Right lobe of liver (tissue), 6 donors: ENCODE measurements at regions not wholly inside any gene's neighbourhood (a gene's known extent, or its start where the extent isn't known, plus 50 kb on each side); places are given as distances from the start of the nearest gene placed in this dataset.
A peak's percentile ranks its signal among the peaks of the same experiment; 100 is the strongest.

Experiments
- ATAC-seq, 4 donors: fragments of 200-7000 bp; cut with Tn5 transposase; one replicate each; pipeline ENCODE4 v1.9.1; 2020; ENCODE audit warnings: mild to moderate bottlenecking in 4 of 4, moderate library complexity in 4 of 4
- DNase-seq, 3 donors: peaks; one replicate each; pipeline ENCODE4 v3.0.0-alpha.2; 2020
- H3K27ac ChIP-seq, 3 donors: fragments of 200-600 bp; one replicate each; pipeline ENCODE4 v1.8.0; 2022
- H3K27me3 ChIP-seq, 2 donors: fragments of 200-600 bp; one replicate each; pipeline ENCODE4 v1.8.0; 2022
- H3K36me3 ChIP-seq, 4 donors: fragments of 200-600 bp; sonication (generic) in 1 of 4; one replicate each; pipeline versions ENCODE4 v1.5.1 to v1.8.0; 2017 to 2022; ENCODE audit warnings: control low read depth in 1 of 4
- H3K4me1 ChIP-seq, 4 donors: fragments of 200-600 bp; sonication (generic) in 1 of 4; one replicate each; pipeline versions ENCODE4 v1.5.1 to v1.8.0; 2017 to 2022; ENCODE audit warnings: control low read depth in 1 of 4
- H3K4me3 ChIP-seq, 3 donors: fragments of 200-600 bp; one replicate each; pipeline ENCODE4 v1.8.0; 2022
- H3K9me3 ChIP-seq, 4 donors: fragments of 200-600 bp; sonication (generic) in 1 of 4; one replicate each; pipeline versions ENCODE4 v1.5.1 to v1.8.0; 2017 to 2022; ENCODE audit warnings: control low read depth in 1 of 4
- POLR2A ChIP-seq: fragments of 450-650 bp; IDR thresholded peaks from one replicate; pipeline ENCODE4 v1.6.1; 2017; ENCODE audit warnings: antibody characterized with exemption, mild to moderate bottlenecking
- WGBS: methylation state at CpG from one replicate; pipeline ENCODE4 v1.1.6; 2018; ENCODE audit warnings: low coverage, low lambda C conversion rate; ENCODE audit not compliant: insufficient coverage; ENCODE audit errors: missing lambda C conversion rate; 5-methylcytosine and 5-hydroxymethylcytosine counted together
- intact Hi-C, 2 donors: fragments of 100-400 bp; cut with DNase I; formaldehyde crosslinking; loops; one replicate each; pipeline versions ENCODE4 v1.11.2 to v1.14.1; 2022
- TF ChIP-seq, protein P1 (sequence below), 4 donors: fragments of 200-600 bp in 3 of 4; fragments of 450-650 bp in 1 of 4; IDR thresholded peaks; one replicate each; pipeline versions ENCODE4 v1.5.1 to v1.8.0; 2016 to 2022; ENCODE audit warnings: antibody characterized with exemption in 4 of 4, mild to moderate bottlenecking in 2 of 4
- donor health status: DM: no; HTN: yes; CAD: no.
- donor health status: DM: no; HTN: no; CAD: no.
- donor health status: DM: no; HTN: no; CAD: no.
- donor health status: DM: no; HTN: yes; CAD: no.
- donor health status: DM: no; HTN: yes; CAD: no.

DNA sequence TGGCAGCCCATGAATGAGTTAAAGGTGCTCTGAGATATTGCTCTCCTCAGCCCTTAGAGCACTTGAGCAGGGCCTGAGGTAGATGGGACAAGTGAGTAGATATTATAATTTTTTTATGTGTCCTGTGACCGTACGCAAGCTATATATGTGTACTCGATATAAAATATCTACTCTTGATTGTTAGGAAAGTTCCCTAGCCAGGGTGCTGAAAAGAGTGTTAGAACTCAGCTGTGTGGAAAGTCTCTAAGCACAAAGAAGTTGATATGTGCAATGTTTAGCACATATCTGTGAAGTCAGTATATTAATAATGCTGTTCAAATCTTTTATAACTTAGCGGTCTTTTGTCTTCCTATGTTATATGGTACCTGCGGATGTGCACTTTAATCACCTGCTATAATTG lies 114.6 kb upstream of the PLD5 start:
- Histone ChIP-seq H3K36me3 (no peaks in the 10 kb centered on the region), H3K27me3 (no peaks in the 10 kb centered on the region), H3K9me3 (no peaks in the 10 kb centered on the region), H3K27ac (no peak overlapping the region), H3K4me1 (no peaks in the 10 kb centered on the region), H3K4me3 (no peak overlapping the region)
- ATAC-seq (no peak), DNase-seq (no peak)
- TF ChIP-seq POLR2A, result no peak
- TF ChIP-seq, protein P1, sequence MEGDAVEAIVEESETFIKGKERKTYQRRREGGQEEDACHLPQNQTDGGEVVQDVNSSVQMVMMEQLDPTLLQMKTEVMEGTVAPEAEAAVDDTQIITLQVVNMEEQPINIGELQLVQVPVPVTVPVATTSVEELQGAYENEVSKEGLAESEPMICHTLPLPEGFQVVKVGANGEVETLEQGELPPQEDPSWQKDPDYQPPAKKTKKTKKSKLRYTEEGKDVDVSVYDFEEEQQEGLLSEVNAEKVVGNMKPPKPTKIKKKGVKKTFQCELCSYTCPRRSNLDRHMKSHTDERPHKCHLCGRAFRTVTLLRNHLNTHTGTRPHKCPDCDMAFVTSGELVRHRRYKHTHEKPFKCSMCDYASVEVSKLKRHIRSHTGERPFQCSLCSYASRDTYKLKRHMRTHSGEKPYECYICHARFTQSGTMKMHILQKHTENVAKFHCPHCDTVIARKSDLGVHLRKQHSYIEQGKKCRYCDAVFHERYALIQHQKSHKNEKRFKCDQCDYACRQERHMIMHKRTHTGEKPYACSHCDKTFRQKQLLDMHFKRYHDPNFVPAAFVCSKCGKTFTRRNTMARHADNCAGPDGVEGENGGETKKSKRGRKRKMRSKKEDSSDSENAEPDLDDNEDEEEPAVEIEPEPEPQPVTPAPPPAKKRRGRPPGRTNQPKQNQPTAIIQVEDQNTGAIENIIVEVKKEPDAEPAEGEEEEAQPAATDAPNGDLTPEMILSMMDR (IDR thresholded peaks at IDR 0.05), result no peak
- intact Hi-C loops, result no loop called here
- WGBS, result 72% methylated on average over 5 of the region's 5 CpGs

DNA sequence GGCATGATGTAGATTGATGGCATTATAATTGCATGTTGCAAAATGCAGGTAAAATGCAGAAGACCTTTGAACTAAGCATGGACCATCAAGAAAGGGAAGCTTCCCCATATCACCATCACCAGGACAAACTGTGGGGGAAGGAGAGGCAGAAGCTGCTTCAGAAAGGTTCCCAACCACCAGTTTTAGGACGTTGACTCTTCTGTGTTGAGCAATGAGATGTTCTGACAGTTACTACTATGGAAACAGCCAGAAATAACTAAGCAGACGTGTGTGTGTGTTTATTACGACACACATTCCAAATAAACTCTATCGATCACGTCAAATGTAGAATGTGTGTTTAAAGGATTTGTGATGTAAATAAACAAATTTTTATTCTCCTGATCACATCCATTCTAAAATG lies 110.2 kb upstream of the PLD5 start:
- peak in 3 of 4 donors; percentile 48 to 71 (median 57) for ATAC-seq
- WGBS, result 37% methylated on average over 5 of the region's 5 CpGs

DNA sequence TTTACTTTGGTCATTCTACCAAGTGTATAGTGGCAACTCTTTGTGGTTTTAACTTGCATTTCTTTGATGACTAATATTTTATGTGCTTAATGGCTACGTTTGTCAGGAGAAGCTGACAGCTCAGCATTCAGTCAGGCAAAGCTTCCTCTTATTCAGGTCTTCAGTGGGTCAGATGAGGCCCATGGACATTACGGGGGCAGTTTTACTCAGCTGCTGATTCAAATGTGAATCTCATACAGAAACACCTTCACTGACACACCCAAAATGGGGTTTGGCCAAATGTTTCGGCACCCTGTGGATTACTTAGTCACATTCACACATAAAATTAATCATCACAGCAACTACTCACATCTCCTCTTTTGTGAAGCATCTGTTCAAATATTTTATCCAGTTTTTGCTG lies 104.9 kb upstream of the PLD5 start:
- H3K9me3 ChIP-seq, result no peaks in the 10 kb centered on the region
- H3K27me3 ChIP-seq, result no peaks in the 10 kb centered on the region
- H3K36me3 ChIP-seq, result no peaks in the 10 kb centered on the region
- no peak overlapping the region for H3K27ac ChIP-seq
- H3K4me3 ChIP-seq, result no peak overlapping the region
- H3K4me1 ChIP-seq, result no peaks in the 10 kb centered on the region
- intact Hi-C loops, result no loop called here
- DNase-seq, result no peak
- no peak for TF ChIP-seq POLR2A
- TF ChIP-seq, protein P1 (IDR thresholded peaks at IDR 0.05), result no peak
- ATAC-seq, result no peak
- 58% methylated on average over 3 of the region's 3 CpGs for WGBS

More for the DNA sequence above, 110.2 kb upstream of the PLD5 start:
- Histone ChIP-seq H3K4me3 (no peak overlapping the region), H3K27me3 (no peaks in the 10 kb centered on the region), H3K9me3 (no peaks in the 10 kb centered on the region), H3K4me1 (no peaks in the 10 kb centered on the region), H3K27ac (no peak overlapping the region), H3K36me3 (no peaks in the 10 kb centered on the region)
- intact Hi-C loops, result no loop called here
- TF ChIP-seq, protein P1 (IDR thresholded peaks at IDR 0.05), result no peak
- TF ChIP-seq POLR2A, result no peak
- DNase-seq, result no peak

DNA sequence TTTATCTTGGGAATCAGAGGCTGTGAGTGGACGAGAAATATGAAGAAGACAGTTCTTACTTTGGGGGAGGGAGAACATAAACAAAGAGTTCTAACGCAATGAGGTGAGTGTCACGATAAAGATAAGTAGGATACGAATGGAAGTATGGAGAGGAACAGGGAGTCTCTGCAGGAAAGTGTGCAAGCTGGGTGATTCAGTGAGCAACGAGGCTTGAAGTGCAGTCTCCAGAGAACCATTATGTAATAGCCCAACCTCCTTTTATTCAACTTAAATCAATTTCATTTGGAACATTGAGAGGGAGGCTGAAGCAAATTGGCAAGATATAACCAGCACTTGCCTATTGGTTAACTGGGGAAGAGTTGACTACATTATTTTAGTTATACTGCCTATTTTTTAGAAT lies 99.3 kb upstream of the PLD5 start:
- Histone ChIP-seq H3K27me3 (no peaks in the 10 kb centered on the region), H3K4me1 (no peaks in the 10 kb centered on the region), H3K4me3 (no peak overlapping the region), H3K36me3 (no peaks in the 10 kb centered on the region), H3K27ac (no peak overlapping the region), H3K9me3 (no peaks in the 10 kb centered on the region)
- DNase-seq (no peak), ATAC-seq (no peak)
- WGBS, result 42% methylated on average over 5 of the region's 5 CpGs
- TF ChIP-seq POLR2A, result no peak
- TF ChIP-seq, protein P1 (IDR thresholded peaks at IDR 0.05), result no peak
- intact Hi-C loops, result no loop called here

DNA sequence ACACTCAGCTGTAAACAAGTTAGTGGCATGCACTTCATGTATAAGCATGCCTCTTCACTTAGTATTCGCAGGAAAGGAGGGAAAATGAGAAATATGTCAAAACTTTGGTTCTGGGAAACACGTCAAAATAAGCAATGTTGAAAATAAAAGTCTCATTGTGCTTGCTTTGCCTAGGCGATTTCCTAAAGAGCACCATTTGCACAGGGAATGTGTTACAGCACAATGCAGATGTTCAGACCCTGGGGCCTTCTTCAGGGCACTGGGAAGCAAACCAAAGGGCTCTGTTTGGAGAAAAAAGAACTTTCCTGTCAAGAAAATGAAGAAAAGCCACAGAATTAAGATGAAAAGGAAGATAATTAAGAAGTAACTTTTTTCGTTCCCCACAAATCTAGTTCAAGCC lies 98.6 kb upstream of the PLD5 start:
- WGBS, result 48% methylated on average over 4 of the region's 4 CpGs
- no peaks in the 10 kb centered on the region for H3K36me3 ChIP-seq
- TF ChIP-seq, protein P1 (IDR thresholded peaks at IDR 0.05), result no peak
- no peak for TF ChIP-seq POLR2A
- intact Hi-C loops, result no loop called here
- DNase-seq (no peak), ATAC-seq (no peak)
- no peak overlapping the region for H3K27ac ChIP-seq
- H3K27me3 ChIP-seq, result no peaks in the 10 kb centered on the region
- no peaks in the 10 kb centered on the region for H3K9me3 ChIP-seq
- H3K4me3 ChIP-seq, result no peak overlapping the region
- no peaks in the 10 kb centered on the region for H3K4me1 ChIP-seq
